Right lobe of liver (tissue), 4 donors: ENCODE measurements at regions not wholly inside any gene's neighbourhood (a gene's known extent, or its start where the extent isn't known, plus 50 kb on each side); places are given as distances from the start of the nearest gene placed in this dataset.

ENCODE experiments used
- POLR2A ChIP-seq: fragments of 450-650 bp; IDR thresholded peaks from one replicate; pipeline ENCODE4 v1.6.1; 2017; ENCODE audit warnings: antibody characterized with exemption, mild to moderate bottlenecking
- TF ChIP-seq, protein P1 (sequence below), 4 donors: fragments of 200-600 bp in 3 of 4; fragments of 450-650 bp in 1 of 4; IDR thresholded peaks; one replicate each; pipeline versions ENCODE4 v1.5.1 to v1.8.0; 2016 to 2022; ENCODE audit warnings: antibody characterized with exemption in 4 of 4, mild to moderate bottlenecking in 2 of 4
- donor health status: DM: no; HTN: no; CAD: no.
- donor health status: DM: no; HTN: no; CAD: no.
- donor health status: DM: no; HTN: yes; CAD: no.

- TF ChIP-seq, protein P1, sequence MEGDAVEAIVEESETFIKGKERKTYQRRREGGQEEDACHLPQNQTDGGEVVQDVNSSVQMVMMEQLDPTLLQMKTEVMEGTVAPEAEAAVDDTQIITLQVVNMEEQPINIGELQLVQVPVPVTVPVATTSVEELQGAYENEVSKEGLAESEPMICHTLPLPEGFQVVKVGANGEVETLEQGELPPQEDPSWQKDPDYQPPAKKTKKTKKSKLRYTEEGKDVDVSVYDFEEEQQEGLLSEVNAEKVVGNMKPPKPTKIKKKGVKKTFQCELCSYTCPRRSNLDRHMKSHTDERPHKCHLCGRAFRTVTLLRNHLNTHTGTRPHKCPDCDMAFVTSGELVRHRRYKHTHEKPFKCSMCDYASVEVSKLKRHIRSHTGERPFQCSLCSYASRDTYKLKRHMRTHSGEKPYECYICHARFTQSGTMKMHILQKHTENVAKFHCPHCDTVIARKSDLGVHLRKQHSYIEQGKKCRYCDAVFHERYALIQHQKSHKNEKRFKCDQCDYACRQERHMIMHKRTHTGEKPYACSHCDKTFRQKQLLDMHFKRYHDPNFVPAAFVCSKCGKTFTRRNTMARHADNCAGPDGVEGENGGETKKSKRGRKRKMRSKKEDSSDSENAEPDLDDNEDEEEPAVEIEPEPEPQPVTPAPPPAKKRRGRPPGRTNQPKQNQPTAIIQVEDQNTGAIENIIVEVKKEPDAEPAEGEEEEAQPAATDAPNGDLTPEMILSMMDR (IDR thresholded peaks at IDR 0.05): no peak
- TF ChIP-seq POLR2A: no peak
Measured at GRCh38 chr2:45224993-45225380, 215.7 kb upstream of the SIX2 start.
